HG03066 (cell line): ENCODE measurements at regions not wholly inside any gene's neighbourhood (a gene's known extent, or its start where the extent isn't known, plus 50 kb on each side); places are given as distances from the start of the nearest gene placed in this dataset.
"Not testable (repeated sequence)": the region's sequence is repeated elsewhere in the genome, so short reads cannot be mapped to it uniquely, and the experiment has no call there.

Experiments used
- ATAC-seq: cut with Tn5 transposase; IDR thresholded peaks from one replicate; pipeline ENCODE4 v1.9.1; 2021; ENCODE audit warnings: low read depth; ENCODE audit not compliant: unreplicated experiment

DNA sequence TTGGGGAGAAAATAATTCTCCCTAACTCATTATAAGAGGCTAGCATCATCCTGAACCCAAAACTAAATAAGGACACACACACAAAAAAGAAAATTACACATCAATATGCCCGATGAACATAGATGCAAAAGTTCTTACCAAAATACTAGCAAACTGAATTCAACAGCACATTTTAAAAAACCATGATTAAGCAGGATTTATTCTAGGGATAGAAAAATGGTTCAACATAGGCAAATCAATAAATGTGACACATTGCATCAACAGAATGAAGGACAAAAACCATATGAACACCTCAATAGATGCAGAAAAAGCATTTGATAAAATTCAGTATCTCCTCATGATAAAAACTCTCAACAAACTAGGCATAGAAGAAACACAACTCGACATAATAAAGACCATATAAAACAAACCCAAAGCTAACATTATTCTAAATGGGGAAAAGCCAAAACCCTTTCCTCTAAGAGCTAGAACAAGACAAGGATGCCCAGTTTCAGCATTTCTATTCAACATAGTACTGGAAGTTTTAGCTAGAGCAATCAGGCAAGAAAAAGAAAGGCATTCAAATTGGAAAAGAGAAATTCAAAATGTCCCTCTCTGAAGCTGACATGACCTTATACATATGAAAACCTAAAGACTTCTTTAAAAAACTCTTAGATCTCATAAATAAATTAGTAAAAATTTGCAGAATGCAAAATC, 200.9 kb downstream of the NKX6-1 start:
- no peak for ATAC-seq

DNA sequence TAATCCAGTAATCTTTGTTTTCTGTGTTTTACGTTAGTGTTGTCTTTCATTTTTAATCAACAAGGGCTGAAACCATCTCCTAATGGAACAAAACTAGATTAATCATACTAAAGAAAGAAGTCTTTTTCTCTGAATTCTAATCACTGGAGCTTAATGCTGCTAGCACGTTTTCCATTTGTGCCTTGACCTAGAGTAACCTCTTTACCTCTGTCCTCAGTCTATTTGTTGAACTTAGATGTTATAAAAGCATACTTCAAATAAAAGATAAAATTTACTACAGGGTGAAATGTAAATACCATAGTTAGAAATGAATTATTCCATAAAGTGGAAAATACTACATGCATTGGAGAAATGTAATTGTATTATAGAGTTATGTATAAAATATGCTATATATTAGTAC, 207.1 kb downstream of the NKX6-1 start:
- ATAC-seq = no peak

DNA sequence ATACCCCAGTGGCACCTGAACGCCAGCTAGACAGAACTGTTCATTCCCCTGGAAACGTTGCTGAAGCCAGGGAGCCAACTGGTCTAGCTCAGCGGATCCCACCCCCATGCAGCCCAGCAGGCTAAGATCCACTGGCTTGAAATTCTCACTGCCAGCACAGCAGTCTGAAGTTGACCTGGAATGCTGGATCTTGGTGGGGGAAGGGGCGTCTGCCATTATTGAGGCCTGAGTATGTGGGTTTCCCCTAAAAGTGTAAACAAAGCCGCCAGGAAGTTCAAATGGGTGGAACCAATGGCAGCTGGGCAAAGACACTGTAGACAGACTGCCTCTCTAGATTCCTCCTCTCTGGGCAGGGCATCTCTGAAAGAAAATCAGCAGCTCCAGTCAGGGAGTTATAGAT, 213.0 kb downstream of the NKX6-1 start:
- ATAC-seq = no peak

DNA sequence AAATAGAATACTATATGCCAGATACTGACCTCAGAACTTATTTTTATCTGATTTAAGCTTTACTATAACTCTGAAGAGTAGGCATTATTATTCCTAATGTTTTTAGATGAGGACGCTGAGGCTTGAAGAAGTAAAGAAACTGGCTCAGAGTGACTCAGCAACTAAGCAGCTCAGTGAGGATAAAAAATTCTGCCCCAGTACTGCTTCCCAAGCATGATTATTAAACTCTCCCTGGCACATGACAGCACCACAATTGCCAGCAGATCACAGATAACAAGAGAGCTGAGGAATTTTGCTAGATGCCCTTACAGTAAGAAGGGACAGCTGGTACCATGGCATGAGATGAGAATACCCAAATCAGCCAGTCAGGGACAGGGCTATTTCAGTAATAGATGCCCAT, 219.4 kb downstream of the NKX6-1 start:
- no peak for ATAC-seq

DNA sequence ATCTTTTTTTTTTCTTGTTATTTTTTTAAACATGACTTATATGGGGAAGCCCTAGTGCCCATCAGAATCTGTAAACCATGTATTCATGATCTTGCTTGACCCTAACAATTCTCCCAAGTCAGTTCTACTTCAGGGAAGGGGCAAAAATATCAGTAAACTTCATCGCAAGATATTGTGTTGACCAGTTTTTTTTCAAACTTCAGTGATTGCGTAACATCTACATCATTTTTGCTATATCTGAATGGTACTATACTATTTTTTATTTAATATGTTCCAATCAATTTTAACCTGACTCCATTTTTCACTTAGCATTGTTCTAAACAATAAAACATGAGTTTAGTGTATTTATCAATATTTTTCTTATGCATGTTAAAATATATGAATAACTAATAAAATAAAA, 221.2 kb downstream of the NKX6-1 start:
- ATAC-seq = no peak

DNA sequence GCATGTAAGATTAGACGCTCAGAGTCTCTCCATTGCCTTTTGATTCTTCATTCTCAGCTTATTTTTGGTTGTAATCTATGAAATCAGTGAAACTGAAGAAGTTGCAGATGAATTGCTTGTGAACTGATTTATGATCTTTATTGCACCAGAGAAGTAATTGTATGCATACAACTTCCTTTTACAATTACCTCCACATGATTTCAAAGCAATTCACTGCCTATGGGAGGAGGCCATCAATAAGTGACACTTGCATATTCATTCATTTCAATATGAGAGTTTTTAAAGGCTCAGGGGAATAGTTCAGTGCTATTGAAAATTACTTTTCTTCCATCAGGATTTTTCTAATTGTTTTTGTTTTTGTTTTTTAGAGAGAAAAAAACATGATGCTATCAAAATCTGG, 222.3 kb downstream of the NKX6-1 start:
- ATAC-seq = no peak

DNA sequence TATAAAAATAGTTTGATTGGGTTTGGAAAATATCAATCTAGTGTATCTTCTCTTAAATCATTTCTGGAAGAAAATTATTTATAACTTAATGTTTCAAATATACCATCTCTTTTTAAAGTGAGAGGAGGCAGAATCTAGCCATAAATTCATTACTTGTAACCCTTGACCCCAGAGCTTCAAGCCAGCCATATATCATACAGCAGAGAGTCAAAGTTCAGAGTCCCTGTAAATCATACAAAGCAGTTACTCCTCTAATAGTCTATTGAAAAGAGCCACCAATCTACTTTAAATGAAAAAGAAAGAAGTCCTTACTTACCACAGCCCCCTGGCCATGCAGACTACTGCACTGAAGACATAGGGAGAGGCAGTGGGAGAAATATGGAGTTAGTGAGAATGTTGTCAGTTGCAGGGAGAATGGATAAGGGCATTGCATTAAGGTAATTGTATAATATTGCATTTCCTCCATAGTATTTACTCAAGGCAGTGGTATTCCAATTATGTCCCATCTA, 229.5 kb downstream of the NKX6-1 start:
- no peak for ATAC-seq

DNA sequence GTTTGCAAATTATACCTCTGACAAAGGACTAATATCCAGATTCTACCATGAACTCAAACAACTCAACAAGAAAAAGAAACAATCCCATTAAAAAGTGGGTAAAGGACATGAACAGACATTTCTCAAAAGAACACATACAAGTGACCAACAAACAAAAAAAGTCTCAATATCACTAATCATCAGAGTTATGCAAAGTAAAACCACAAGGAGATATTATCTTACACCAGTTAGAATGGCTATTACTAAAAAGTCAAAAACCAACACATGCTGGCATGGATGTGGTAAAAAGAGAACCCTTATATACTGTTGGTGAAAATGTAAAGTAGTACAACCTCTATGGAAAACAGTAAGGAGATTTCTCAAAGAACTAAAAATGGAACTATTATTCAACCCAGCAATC, 234.4 kb downstream of the NKX6-1 start:
- no peak for ATAC-seq

DNA sequence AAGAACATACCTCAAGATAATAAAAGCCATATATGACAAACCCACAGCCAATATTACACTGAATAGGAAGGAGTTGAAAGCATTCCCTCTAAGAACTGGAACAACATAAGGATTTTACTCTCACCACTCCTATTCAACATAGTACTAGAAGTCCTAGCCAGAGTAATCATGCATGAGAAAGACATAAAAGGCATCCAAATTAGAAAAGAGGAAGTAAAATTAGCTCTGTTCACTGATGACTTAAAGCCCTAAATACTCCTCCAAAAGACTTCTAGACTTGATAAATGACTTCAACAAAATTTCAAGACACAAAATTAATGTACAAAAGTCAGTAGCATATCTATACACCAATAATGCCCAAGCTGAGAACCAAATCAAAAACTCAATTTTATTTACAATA, 235.7 kb downstream of the NKX6-1 start:
- ATAC-seq = peak; percentile 53

DNA sequence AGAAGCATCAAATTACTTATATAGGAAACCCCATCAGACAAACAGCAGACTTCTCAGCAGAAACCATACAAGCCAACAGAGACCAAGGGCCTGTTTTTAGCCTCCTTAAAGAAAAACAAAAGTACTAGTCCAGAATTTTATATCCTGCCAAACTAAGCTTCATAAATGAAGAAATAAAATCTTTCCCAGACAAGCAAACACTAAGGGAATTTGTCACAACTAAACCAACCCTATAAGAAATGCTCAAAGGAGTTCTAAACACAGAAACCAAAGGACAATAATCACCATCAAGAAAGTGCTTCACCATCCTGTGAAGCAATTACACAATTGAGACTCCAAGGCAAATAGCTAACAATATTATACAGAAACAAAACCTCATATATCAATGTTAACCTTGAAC, 238.6 kb downstream of the NKX6-1 start:
- ATAC-seq = no peak

DNA sequence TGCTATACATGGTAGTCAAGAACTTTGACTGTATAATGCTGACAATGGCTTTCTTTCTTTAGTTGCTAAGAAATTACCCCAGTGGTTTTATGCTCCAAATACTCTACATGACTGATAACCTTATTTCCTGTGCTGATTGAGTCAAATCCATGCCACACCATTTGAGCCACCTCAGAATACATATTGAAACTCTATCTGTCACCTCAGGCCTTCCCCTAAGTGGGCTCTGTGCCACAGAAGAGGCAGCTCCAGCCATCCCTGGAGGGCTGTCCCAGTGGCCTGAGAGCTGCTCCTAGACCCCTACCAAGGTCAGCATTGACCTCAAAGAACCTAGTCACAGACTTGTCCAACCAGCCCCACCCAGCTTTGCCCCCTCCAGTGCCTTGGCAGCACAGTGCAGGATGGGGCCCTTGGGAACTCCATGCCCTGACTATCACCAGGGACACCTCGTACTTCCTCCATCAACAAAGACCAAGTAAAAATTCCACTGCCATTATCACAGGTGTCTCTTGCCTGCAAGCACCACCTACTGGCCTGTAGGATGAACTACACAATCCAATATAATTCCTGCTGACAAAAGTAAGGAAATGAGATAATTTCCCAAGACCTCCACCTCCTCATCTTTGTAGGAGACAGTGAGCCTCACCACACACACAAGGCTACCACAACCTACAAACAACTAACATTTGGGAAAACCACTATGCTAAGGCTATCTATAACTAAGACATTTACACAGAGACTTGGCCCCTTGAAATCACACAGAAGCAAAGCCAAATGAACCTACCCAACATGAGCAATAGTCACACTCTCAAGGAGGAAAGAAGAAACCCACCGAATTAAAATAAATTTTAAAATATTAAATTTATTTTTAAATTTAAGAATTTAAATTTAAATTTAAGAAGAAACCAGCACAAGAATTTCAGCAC, 239.9 kb downstream of the NKX6-1 start:
- ATAC-seq = no peak

DNA sequence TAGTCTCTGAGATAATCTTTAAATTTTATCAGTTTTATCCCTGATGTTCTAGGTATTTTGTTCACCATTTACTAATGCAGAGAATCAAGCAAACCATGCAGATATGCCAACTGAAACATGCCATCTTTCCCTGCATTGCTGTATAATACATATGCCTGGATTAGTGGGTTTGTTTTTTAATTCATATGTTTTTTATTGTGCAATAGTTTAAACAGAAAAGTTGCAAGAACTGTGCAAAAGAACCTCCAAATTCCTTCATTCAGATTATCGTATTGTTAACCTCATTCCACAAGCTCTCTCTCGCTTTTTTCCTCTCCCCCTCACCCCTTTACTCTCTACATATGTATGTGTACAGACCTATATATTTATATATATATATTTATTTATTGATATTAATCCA, 244.6 kb downstream of the NKX6-1 start:
- no peak for ATAC-seq

DNA sequence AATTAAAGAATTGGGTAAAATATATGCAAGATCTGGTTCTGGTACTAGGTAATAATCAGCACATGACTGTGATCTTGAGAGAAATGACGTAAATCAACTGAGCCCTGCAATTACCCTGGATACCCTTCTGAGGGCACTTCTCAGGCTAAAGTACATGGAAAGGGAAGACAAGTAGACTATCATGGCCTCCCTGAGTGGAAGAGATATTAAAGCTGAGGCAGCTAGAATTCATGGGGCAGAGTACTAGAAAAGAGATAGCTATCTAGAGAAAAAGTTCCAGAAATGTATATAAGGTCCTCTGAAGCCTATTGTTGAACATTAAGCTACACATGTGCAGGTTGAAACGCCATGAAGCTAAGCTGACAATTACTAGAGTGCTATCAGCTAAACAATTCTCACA, 249.6 kb downstream of the NKX6-1 start:
- ATAC-seq = no peak

DNA sequence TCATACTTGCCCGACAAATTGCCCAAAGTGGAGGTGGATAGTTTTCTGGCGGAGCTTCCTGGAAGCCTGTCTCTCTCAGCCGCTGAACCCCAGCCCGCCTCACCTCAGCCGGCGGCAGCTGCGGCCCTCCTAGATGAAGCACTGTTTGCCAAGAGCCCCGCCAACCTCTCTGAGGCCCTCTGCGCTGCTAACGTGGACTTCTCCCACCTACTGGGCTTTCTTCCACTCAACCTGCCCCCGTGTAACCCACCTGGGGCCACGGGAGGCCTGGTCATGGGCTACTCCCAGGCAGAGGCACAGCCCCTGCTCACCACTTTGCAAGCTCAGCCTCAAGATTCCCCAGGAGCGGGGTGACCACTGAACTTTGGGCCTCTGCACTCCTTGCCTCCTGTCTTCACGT, 254.1 kb downstream of the NKX6-1 start:
- not testable (repeated sequence) for ATAC-seq

DNA sequence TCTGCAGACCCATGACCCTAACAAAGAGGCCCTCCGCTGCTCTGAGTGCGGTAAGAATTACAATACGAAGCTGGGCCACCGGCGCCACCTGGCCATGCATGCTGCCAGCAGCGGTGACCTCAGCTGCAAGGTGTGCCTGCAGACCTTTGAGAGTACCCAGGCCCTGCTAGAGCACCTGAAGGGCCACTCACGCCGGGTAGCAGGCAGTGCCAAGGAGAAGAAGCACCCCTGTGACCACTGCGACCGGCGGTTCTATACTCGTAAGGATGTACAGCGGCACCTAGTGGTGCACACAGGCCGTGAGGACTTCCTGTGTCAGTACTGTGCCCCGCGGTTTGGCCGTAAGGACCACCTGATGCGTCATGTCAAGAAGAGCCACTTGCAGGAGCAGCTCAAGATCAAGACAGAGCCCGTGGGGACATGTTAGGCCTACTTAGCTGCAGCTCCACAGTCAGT, 254.7 kb downstream of the NKX6-1 start:
- not testable (repeated sequence) for ATAC-seq

DNA sequence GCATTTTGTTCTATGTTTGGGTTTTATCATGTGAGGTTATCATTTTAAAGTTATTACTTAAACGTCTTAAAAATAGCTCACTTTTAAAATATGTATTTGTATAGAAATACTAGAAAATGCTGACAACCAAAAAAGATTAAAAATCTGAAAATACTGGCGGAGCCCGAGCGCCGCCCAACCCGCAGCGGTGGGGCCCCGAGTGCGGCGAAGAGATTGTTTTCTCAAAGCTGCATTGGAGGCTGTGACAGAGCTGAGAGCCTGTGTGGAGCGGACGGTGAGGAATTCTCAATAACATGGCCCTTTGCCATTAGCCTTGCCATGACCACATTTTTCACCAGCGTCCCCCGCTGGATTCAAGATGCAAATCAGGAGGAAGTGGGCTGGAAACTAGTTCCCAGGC, 255.4 kb downstream of the NKX6-1 start:
- no peak for ATAC-seq

DNA sequence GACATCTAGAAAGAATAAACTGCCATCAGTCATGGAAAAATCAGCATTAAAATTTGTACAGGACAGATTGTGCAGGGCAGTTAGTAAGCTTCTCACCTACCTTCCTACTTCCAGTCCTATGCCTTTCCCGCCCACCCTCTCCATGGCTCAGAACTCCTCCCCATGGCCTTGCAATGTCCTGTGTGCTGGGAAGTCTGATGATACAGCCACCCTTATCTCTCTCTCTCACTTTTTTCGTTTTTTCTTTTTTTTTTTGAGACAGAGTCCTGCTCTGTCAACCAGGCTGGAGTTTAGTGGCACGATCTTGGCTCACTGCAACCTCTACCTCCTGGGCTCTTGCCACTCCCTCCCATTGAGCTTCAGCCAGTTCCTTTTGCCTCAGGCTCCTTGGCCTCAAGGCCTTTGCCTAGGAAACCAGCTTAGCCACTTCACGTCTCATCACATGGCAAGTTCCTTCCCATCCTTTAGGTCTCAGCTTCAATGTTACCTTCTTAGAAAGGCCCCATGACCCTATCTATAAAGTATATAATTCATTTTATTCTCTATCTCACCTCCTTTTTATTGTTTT, 259.7 kb downstream of the NKX6-1 start:
- no peak for ATAC-seq

DNA sequence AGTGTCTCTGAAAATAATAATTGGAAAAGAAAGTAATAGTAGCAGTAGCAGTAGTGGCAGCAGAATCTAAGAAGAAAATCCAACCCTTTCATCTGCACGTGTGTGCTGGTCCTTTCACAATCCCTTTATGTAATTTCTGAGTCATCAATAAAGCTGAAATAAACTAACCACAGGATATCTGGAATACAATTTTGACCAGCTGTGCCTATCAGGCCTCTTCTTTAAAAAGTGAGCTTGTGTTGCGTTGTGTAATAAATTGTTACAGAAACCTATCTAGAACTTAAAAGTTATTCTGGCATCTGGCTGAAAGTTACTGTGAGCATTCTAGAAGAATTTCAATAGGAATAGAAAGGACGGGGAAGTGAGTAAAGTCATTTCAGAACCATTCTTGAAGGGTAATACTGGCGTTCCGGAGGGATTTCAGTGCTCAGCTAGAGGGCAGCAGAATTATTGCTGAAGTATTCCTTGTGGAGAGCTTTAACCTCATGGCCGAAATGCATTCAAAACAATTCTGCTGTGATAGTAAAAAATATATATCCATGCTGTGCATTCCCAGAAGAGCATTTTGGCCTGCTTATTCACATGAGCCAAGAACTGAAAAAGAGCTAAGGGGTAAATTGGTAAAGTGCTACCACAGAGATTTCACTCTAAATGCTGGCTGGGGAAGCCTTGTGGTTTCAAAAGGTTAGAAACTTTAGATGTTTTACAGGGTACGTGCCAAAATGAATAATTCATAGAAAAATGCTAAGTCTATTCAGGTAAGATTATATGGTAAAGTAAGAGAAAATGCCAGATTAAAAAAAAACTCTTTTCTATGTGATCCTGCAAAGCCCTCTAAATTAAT, 260.6 kb downstream of the NKX6-1 start:
- ATAC-seq = no peak

DNA sequence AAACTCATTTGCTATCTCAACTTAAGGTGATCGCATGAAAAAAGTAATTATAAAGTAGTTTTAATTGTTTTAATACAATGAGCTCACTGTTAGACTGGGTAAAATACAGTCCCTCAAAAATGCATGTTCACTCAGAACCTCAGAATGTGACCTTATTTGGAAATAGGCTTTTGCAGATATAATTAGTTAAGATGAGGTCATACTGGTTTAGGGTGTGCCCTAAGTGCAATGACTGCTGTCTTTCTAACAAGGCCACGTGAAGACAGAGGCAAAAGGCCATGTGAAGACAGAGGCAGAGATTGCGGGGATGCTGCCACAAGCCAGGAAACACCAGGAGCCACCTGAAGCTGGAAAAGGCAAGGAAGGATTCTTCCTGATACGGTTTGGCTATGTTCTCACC, 262.1 kb downstream of the NKX6-1 start:
- ATAC-seq = no peak

DNA sequence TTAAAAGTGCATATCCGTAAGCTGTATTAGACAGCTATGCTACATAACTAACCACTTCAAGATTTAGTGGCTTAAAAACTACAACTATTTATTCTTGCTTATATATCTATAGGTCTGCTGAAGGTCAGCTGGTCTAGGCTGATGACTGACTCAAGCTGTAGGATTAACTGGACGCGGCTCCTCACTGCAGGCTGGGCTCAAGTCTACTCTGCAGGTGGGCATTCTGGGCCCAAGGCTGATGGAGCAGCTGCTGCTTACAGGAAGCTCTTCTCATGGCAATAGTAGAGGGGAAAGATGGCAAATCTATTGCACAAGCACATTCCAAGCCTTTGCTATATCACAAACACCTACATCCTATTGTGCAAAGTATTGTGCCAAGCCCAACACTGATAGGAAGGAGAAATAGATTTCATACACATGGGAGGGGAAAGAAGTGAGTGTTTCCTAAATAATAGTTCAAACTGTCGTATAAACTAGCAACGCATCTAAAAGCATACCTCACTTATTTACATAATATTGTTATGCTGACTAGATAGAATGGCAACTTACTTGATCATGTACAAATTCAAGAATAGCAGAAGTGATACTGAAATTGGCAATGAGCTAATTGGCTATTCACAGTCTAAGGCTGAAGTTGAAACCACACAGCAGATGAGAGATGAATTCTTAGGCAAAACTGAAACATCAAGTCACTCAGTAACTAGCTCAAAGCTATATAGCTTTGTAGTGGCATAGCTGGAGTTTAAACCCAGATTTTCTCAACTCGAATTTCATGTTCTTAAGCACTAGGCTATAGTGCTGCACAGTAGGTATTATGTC, 263.8 kb downstream of the NKX6-1 start:
- peak; percentile 99 for ATAC-seq
